Endodermal cell (in vitro differentiated cells): ENCODE measurements at regions not wholly inside any gene's neighbourhood (a gene's known extent, or its start where the extent isn't known, plus 50 kb on each side); places are given as distances from the start of the nearest gene placed in this dataset.

Source experiments
- DNase-seq: peaks from one replicate; pipeline ENCODE4 v3.0.0-alpha.2; 2017
- H3K27ac ChIP-seq: 2 replicates; pipeline ENCODE4 v1.5.1; 2013; ENCODE audit warnings: mild to moderate bottlenecking, low read depth, low read length, moderate library complexity
- H3K27me3 ChIP-seq: 2 replicates; pipeline ENCODE4 v1.6.1; 2013; ENCODE audit warnings: mild to moderate bottlenecking, low read length, moderate library complexity; ENCODE audit not compliant: insufficient read depth, control insufficient read depth, poor library complexity, severe bottlenecking
- H3K36me3 ChIP-seq: 2 replicates; pipeline ENCODE4 v1.7.0; 2013; ENCODE audit warnings: mild to moderate bottlenecking, low read length, moderate library complexity; ENCODE audit not compliant: control insufficient read depth, insufficient read depth
- H3K4me1 ChIP-seq: one replicate; pipeline ENCODE4 v1.7.0; 2013; ENCODE audit warnings: low read length; ENCODE audit not compliant: control insufficient read depth, insufficient read depth
- H3K4me3 ChIP-seq: 2 replicates; pipeline ENCODE4 v1.5.1; 2013; ENCODE audit warnings: mild to moderate bottlenecking, low read length, moderate library complexity
- H3K9ac ChIP-seq: 2 replicates; pipeline ENCODE4 v1.6.1; 2013; ENCODE audit warnings: mild to moderate bottlenecking, low read length, moderate library complexity; ENCODE audit not compliant: poor library complexity, severe bottlenecking; ENCODE audit errors: extremely low read depth
- H3K9me3 ChIP-seq: 2 replicates; pipeline ENCODE4 v1.6.1; 2013; ENCODE audit warnings: mild to moderate bottlenecking, low read length, moderate library complexity; ENCODE audit not compliant: control insufficient read depth
- H3K27ac Mint-ChIP-seq: 2 replicates; pipeline ENCODE4 v1.8.0; 2020; ENCODE audit warnings: mixed read lengths
- H3K27me3 Mint-ChIP-seq: 2 replicates; pipeline ENCODE4 v1.8.0; 2021; ENCODE audit warnings: mild to moderate bottlenecking, mixed read lengths; ENCODE audit not compliant: insufficient read depth
- H3K36me3 Mint-ChIP-seq: 2 replicates; pipeline ENCODE4 v1.8.0; 2020; ENCODE audit warnings: low read depth, mixed read lengths
- H3K4me1 Mint-ChIP-seq: 2 replicates; pipeline ENCODE4 v1.8.0; 2020; ENCODE audit warnings: mixed read lengths
- H3K4me3 Mint-ChIP-seq: 2 replicates; pipeline ENCODE4 v1.8.0; 2020; ENCODE audit warnings: mild to moderate bottlenecking, moderate library complexity, mixed read lengths
- H3K9me3 Mint-ChIP-seq: 2 replicates; pipeline ENCODE4 v1.8.0; 2020; ENCODE audit warnings: mild to moderate bottlenecking, mixed read lengths
- WGBS, 2 experiments: methylation state at CpG; one replicate each; pipeline versions ENCODE4 v1.1.5 to v1.1.7; 2013; ENCODE audit warnings: missing lambda C conversion rate in 2 of 2, mixed read lengths in 1 of 2; ENCODE audit not compliant: insufficient coverage in 1 of 2, insufficient read length in 1 of 2; 5-methylcytosine and 5-hydroxymethylcytosine counted together
- TF ChIP-seq, protein P1 (sequence below): fragments of 200-600 bp; sonication (generic); conservative IDR thresholded peaks from 2 replicates; pipeline ENCODE4 v1.5.0; 2021; ENCODE audit warnings: antibody characterized with exemption, mild to moderate bottlenecking

DNA sequence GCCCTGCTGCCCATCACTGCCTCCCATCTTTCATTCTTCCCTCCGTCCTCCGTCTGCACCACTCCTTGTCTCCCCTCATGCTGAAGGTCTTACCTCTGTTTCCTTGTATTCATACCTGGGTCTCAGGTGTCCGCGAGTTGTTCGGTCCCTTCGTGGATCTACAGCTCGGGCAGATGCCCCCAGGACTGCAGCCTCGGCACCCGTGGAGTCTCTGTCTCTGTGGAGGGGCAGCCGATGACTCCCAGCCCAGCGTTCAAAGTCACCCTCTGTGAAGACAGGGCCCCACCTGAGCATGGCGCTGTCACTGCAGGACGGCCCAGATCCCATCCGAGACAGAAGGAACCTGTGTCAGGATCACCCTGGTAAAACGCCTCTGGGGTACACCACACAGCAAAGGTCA lies 480.0 kb upstream of the SALL3 start:
- TF ChIP-seq, protein P1, sequence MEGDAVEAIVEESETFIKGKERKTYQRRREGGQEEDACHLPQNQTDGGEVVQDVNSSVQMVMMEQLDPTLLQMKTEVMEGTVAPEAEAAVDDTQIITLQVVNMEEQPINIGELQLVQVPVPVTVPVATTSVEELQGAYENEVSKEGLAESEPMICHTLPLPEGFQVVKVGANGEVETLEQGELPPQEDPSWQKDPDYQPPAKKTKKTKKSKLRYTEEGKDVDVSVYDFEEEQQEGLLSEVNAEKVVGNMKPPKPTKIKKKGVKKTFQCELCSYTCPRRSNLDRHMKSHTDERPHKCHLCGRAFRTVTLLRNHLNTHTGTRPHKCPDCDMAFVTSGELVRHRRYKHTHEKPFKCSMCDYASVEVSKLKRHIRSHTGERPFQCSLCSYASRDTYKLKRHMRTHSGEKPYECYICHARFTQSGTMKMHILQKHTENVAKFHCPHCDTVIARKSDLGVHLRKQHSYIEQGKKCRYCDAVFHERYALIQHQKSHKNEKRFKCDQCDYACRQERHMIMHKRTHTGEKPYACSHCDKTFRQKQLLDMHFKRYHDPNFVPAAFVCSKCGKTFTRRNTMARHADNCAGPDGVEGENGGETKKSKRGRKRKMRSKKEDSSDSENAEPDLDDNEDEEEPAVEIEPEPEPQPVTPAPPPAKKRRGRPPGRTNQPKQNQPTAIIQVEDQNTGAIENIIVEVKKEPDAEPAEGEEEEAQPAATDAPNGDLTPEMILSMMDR, result no peak
- H3K36me3 Mint-ChIP-seq, result no peaks in the 10 kb centered on the region
- Histone ChIP-seq H3K36me3 (no peaks in the 10 kb centered on the region), H3K9ac (no peak overlapping the region), H3K9me3 (no peaks in the 10 kb centered on the region), H3K4me1 (no peaks in the 10 kb centered on the region), H3K4me3 (no peak overlapping the region), H3K27ac (no peak overlapping the region), H3K27me3 (no peaks in the 10 kb centered on the region)
- peaks cover 13% of the 10 kb centered on the region for H3K9me3 Mint-ChIP-seq
- WGBS, 2 experiments, result 91 to 93% methylated on average over 15 of the region's 15 CpGs
- no peaks in the 10 kb centered on the region for H3K4me1 Mint-ChIP-seq
- DNase-seq, result no peak
- no peak overlapping the region for H3K4me3 Mint-ChIP-seq
- no peak overlapping the region for H3K27ac Mint-ChIP-seq
- no peaks in the 10 kb centered on the region for H3K27me3 Mint-ChIP-seq

DNA sequence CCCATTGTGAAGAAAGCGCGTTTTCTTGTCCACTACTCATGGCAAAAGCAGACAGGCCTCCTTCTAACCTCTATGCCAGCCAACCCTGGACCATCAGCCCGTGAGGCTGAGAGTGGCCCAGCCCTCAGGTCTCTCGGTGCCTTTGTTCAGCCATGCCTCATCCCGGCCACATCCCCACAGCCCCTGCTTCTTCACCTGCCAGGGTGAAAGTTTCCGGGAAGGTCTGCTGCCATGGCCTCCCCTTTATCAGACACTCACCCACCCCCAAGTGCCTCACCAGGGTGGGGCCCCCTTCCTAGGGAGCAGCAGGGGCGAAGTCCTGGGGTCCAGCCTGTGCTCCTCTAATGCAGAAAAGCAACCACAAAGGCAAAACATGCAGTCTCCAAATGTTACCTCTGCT lies 478.4 kb upstream of the SALL3 start:
- H3K9ac ChIP-seq, result no peak overlapping the region
- DNase-seq, result no peak
- WGBS, 2 experiments, result 89 to 100% methylated on average over 6 to 7 of the region's 7 CpGs
- H3K36me3 ChIP-seq, result no peaks in the 10 kb centered on the region
- Mint-ChIP-seq H3K4me3 (no peak overlapping the region), H3K27me3 (peaks cover 1% of the 10 kb centered on the region), H3K9me3 (peaks cover 13% of the 10 kb centered on the region), H3K27ac (no peak overlapping the region), H3K4me1 (peaks cover 1% of the 10 kb centered on the region), H3K36me3 (no peaks in the 10 kb centered on the region)
- H3K4me3 ChIP-seq, result no peak overlapping the region
- TF ChIP-seq, protein P1, result no peak
- H3K27ac ChIP-seq, result no peak overlapping the region
- H3K4me1 ChIP-seq, result no peaks in the 10 kb centered on the region
- no peaks in the 10 kb centered on the region for H3K9me3 ChIP-seq
- no peaks in the 10 kb centered on the region for H3K27me3 ChIP-seq

DNA sequence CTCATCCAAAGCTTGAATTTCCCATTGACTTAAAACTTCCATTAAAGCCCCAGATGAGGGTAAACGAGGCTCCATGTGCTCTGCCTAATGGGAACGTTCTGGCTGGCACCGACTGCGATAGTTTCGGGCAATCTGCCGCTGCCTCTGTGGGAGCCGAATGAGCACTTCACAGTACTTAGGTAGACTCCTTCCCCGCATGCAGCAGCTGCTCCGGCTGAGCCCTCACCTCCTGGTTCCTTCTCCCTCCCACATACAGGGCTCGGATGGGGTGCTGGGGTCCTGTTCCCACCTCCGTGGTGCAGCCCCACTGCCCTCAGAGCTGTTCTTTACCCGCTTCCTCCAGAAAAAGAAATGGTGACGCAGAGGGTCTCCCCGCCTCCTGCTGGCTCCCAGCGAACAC lies 476.5 kb upstream of the SALL3 start:
- H3K9me3 ChIP-seq, result no peaks in the 10 kb centered on the region
- no peak overlapping the region for H3K27ac Mint-ChIP-seq
- no peaks in the 10 kb centered on the region for H3K36me3 Mint-ChIP-seq
- no peak overlapping the region for H3K4me3 Mint-ChIP-seq
- H3K27ac ChIP-seq, result no peak overlapping the region
- no peak overlapping the region for H3K9ac ChIP-seq
- peaks cover 3% of the 10 kb centered on the region for H3K4me1 Mint-ChIP-seq
- 96 to 98% methylated on average over 9 to 15 of the region's 15 CpGs for WGBS, 2 experiments
- no peaks in the 10 kb centered on the region for H3K27me3 ChIP-seq
- H3K36me3 ChIP-seq, result no peaks in the 10 kb centered on the region
- peaks cover 7% of the 10 kb centered on the region for H3K27me3 Mint-ChIP-seq
- no peaks in the 10 kb centered on the region for H3K4me1 ChIP-seq
- TF ChIP-seq, protein P1, result no peak
- H3K4me3 ChIP-seq, result no peak overlapping the region
- no peak for DNase-seq
- peaks cover 13% of the 10 kb centered on the region for H3K9me3 Mint-ChIP-seq
